ENCODE measurements at regions not wholly inside any gene's neighbourhood (a gene's known extent, or its start where the extent isn't known, plus 50 kb on each side); places are given as distances from the start of the nearest gene placed in this dataset.

DNA sequence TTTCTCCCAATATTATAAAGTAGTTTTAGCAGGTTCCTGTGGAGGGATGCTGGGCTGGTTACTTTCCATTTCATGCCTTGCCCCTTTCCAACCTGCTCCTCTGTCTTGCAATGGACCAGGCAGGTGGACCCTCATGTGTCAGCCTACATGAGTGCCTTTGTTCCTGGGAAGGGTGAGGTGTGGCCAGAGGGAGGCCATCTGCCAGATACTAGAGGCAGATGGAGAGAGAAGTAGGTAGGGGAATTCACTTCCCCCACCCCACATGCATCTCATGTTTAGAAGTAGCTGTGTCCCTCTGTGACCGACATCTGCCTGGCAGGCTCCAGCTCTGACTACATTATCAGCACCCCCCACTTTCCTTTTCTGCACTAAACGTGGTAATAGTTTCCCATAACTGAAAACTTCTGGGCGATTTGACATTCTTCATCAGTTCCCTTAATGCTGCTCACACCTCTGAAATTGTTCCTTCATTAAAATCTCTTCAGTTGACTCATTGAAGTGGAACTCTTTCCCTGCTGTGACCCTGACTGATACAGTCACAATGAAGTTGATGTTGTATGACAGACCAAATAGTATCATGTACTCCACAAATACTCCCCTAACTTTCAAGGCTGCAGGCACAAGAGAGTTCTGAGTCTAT lies 396.3 kb upstream of the FZD8 start:
- FAIRE-seq (no peak), DNase-seq (ENCODE audit: insufficient read length, low spot score) (no peak)
- no peak for TF ChIP-seq SPI1 (IDR thresholded peaks at IDR 0.05; ENCODE audit: low read depth, low read length)
- TF ChIP-seq PAX5 (IDR thresholded peaks at IDR 0.05; ENCODE audit: insufficient read depth, low read length, severe bottlenecking): no peak
- TF ChIP-seq POLR2A (IDR thresholded peaks at IDR 0.05; ENCODE audit: low read depth, low read length): no peak
- TF ChIP-seq POU2F2 (IDR thresholded peaks at IDR 0.05; ENCODE audit: low read depth, low read length): no peak
- no peak for TF ChIP-seq TAF1 (IDR thresholded peaks at IDR 0.05; ENCODE audit: low read depth, low read length)
- TF ChIP-seq POLR2AphosphoS5 (IDR thresholded peaks at IDR 0.05; ENCODE audit: low read depth, low read length): no peak

DNA sequence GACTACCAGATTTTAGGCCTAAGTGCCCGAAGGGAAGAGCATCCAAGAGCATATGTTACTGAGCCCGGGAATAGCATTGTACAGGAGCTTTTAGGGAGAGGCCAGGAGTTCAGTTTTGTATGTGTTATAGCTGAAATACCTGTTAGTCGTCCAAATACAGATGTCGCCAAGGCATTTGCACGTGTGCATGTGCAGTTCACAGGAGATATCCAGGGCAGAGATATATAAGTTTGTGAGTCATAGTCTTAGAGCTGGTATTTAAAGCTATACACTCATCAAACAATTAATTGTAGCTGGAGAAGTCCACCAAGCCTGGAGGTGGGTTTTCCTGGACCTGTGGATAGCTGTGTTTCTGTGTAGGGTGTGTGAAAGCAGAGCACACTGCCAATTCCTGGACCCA lies 394.0 kb upstream of the FZD8 start:
- DNase-seq (ENCODE audit: insufficient read length, low spot score): no peak
- TF ChIP-seq SPI1 (IDR thresholded peaks at IDR 0.05; ENCODE audit: low read depth, low read length): no peak
- TF ChIP-seq POLR2AphosphoS5 (IDR thresholded peaks at IDR 0.05; ENCODE audit: low read depth, low read length): no peak
- no peak for TF ChIP-seq TAF1 (IDR thresholded peaks at IDR 0.05; ENCODE audit: low read depth, low read length)
- FAIRE-seq: no peak

DNA sequence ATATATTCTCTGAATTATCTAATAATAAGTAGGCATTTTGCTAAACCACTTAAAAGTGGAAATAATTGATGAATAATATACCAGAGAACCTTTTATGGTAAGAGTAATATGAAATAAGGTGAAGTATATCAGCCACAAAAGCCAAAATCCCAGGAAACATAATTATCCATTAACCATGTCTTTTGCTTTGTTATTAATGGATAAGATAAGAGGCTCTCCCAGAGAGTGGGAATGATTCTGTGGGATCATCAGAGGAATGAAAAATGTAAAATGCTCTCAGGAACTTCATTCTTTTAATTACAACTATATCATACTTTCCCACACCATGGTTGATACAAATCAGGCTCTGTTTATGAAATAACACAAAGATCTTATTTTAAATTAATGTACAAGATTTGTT lies 391.7 kb upstream of the FZD8 start:
- no peak for FAIRE-seq
- no peak for DNase-seq (ENCODE audit: insufficient read length, low spot score)
- TF ChIP-seq TAF1 (IDR thresholded peaks at IDR 0.05; ENCODE audit: low read depth, low read length): no peak
- no peak for TF ChIP-seq PAX5 (IDR thresholded peaks at IDR 0.05; ENCODE audit: insufficient read depth, low read length, severe bottlenecking)
- no peak for TF ChIP-seq POU2F2 (IDR thresholded peaks at IDR 0.05; ENCODE audit: low read depth, low read length)
- no peak for TF ChIP-seq POLR2AphosphoS5 (IDR thresholded peaks at IDR 0.05; ENCODE audit: low read depth, low read length)
- TF ChIP-seq SPI1 (IDR thresholded peaks at IDR 0.05; ENCODE audit: low read depth, low read length): no peak
- no peak for TF ChIP-seq POLR2A (IDR thresholded peaks at IDR 0.05; ENCODE audit: low read depth, low read length)

DNA sequence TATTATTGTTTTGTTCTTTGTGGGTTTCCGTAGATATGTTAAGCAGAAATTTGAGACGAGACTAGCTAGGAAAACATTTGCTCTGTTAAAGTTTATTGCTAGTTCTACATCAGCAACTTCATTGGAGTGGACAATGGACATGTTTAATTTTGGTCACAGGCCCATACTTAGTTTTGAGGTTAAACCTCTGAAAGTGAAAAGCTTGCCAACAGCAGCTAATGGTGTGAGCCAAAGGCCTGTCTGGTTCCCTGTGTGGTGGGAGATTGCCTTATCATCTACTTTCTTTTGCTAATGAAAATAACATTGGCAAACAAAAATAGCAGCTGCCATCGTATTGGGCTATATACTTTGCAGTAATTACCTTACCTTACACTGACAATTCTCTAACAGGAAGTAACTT lies 388.4 kb upstream of the FZD8 start:
- no peak for DNase-seq (ENCODE audit: insufficient read length, low spot score)
- no peak for FAIRE-seq
- TF ChIP-seq POLR2A (IDR thresholded peaks at IDR 0.05; ENCODE audit: low read depth, low read length): no peak
- TF ChIP-seq SPI1 (IDR thresholded peaks at IDR 0.05; ENCODE audit: low read depth, low read length): no peak
- no peak for TF ChIP-seq POU2F2 (IDR thresholded peaks at IDR 0.05; ENCODE audit: low read depth, low read length)
- TF ChIP-seq POLR2AphosphoS5 (IDR thresholded peaks at IDR 0.05; ENCODE audit: low read depth, low read length): no peak
- no peak for TF ChIP-seq PAX5 (IDR thresholded peaks at IDR 0.05; ENCODE audit: insufficient read depth, low read length, severe bottlenecking)
- no peak for TF ChIP-seq TAF1 (IDR thresholded peaks at IDR 0.05; ENCODE audit: low read depth, low read length)

DNA sequence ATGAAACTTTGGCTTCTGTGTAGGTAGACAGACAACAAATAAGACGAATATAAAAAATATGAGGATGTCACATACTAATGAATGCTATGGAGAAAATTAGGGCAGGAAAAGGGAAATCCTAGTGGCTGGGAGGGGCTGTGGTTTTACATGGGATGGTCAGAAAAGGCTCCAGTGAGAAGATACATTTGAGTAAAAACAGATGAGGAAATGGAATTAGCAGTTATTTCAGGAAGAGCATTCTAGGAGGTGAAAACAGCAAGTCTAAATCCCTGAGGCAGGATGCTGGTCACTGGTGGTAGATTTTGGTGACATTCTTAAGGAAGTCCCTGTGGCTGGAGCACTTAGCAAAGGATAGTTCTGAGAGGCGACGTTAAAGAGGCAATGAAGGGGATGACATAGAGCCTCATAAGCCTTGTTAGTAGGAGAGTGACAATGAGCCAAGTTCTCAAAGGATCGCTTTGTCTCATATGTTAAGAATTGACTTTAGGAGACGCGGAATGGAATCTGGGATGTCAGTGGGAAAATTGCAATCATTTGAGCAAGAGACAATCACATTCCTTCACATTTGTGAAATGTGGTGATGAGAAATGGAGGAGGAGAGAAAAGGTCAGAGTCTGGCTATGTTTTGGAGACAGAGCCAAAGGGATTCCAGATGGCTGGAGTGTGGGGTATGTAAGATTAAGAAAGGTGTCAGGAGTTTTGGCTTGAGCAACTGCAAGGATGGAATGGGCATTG lies 384.7 kb upstream of the FZD8 start:
- FAIRE-seq: no peak
- DNase-seq (ENCODE audit: insufficient read length, low spot score): no peak
- no peak for TF ChIP-seq SPI1 (IDR thresholded peaks at IDR 0.05; ENCODE audit: low read depth, low read length)
- no peak for TF ChIP-seq POLR2AphosphoS5 (IDR thresholded peaks at IDR 0.05; ENCODE audit: low read depth, low read length)
- TF ChIP-seq PAX5 (IDR thresholded peaks at IDR 0.05; ENCODE audit: insufficient read depth, low read length, severe bottlenecking): no peak
- no peak for TF ChIP-seq TAF1 (IDR thresholded peaks at IDR 0.05; ENCODE audit: low read depth, low read length)
- TF ChIP-seq POLR2A (IDR thresholded peaks at IDR 0.05; ENCODE audit: low read depth, low read length): no peak
- no peak for TF ChIP-seq POU2F2 (IDR thresholded peaks at IDR 0.05; ENCODE audit: low read depth, low read length)

- no peak for FAIRE-seq
- TF ChIP-seq POLR2A (IDR thresholded peaks at IDR 0.05; ENCODE audit: low read depth, low read length) (no peak), SPI1 (IDR thresholded peaks at IDR 0.05; ENCODE audit: low read depth, low read length) (no peak), TAF1 (IDR thresholded peaks at IDR 0.05; ENCODE audit: low read depth, low read length) (no peak), POLR2AphosphoS5 (IDR thresholded peaks at IDR 0.05; ENCODE audit: low read depth, low read length) (no peak)
- no peak for DNase-seq (ENCODE audit: insufficient read length, low spot score)
These were observed 384.0 kb upstream of the FZD8 start for GRCh38 chr10:36026081-36026480.

DNA sequence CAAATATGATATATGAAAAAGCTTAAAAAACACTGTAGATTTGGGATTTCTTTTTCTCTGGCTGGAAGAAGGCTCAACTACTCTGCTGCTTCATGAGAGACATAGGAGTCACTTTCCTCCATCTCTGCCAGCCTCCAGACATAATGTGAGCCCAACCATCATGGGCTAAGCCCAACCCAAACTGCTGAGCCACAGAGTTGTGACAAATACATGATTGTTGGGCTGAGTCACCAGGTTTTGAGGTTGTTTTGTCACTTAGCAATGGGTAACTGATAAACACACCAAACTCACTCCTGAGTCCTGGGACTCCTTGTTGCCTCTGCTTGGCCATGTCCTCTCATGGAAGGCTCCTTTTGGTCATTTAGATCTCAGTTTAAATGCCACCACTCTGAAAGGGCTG lies 381.8 kb upstream of the FZD8 start:
- DNase-seq (ENCODE audit: insufficient read length, low spot score) (no peak), FAIRE-seq (no peak)
- TF ChIP-seq POU2F2 (IDR thresholded peaks at IDR 0.05; ENCODE audit: low read depth, low read length): no peak
- no peak for TF ChIP-seq PAX5 (IDR thresholded peaks at IDR 0.05; ENCODE audit: insufficient read depth, low read length, severe bottlenecking)
- no peak for TF ChIP-seq POLR2AphosphoS5 (IDR thresholded peaks at IDR 0.05; ENCODE audit: low read depth, low read length)
- no peak for TF ChIP-seq TAF1 (IDR thresholded peaks at IDR 0.05; ENCODE audit: low read depth, low read length)
- TF ChIP-seq SPI1 (IDR thresholded peaks at IDR 0.05; ENCODE audit: low read depth, low read length): no peak
- TF ChIP-seq POLR2A (IDR thresholded peaks at IDR 0.05; ENCODE audit: low read depth, low read length): no peak

- DNase-seq (ENCODE audit: insufficient read length, low spot score): no peak
- FAIRE-seq: no peak
- TF ChIP-seq POU2F2 (IDR thresholded peaks at IDR 0.05; ENCODE audit: low read depth, low read length) (no peak), POLR2AphosphoS5 (IDR thresholded peaks at IDR 0.05; ENCODE audit: low read depth, low read length) (no peak), SPI1 (IDR thresholded peaks at IDR 0.05; ENCODE audit: low read depth, low read length) (no peak), PAX5 (IDR thresholded peaks at IDR 0.05; ENCODE audit: insufficient read depth, low read length, severe bottlenecking) (no peak)
These were observed 379.0 kb upstream of the FZD8 start for GRCh38 chr10:36021096-36021495.

DNA sequence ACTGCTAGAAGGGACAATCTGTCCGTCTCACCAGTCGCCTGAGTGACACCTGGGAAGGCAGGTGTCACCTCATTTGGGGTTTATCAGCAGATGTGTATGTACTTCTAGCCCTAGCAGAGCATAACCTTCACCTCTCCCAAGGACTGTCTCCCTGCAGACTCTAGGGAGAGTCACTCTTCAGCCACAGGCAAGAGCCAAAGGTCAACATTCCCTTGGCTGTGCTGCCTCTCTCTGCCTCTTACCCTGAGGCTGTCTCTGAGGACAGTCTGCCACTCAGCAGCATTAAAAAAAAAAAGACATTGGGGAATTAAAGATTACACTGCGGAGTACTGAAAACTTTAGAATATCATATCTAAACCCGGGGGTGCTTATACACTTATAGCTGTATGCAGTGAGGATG lies 377.7 kb upstream of the FZD8 start:
- TF ChIP-seq POLR2AphosphoS5 (IDR thresholded peaks at IDR 0.05; ENCODE audit: low read depth, low read length) (no peak), PAX5 (IDR thresholded peaks at IDR 0.05; ENCODE audit: insufficient read depth, low read length, severe bottlenecking) (no peak)
- no peak for FAIRE-seq
- no peak for DNase-seq (ENCODE audit: insufficient read length, low spot score)

DNA sequence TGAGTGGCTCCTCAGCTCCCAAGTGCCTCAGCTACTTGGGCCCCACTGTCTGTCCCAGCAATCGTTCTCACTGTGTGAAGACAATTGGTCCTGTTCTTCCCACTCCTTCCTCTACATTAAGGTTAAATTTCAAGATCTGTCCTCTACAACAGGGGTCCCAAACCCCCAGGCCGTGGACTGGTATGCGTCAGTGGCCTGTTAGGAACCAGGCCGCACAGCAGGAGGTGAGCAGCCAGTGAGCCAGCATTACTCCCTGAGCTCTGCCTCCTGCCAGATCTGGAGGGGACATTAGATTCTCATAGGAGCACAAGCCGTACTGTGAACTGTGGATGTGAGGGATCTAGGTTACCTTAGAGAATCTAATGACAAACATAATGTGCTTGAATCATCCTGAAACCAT lies 376.9 kb upstream of the FZD8 start:
- no peak for FAIRE-seq

More for the DNA sequence above, 376.9 kb upstream of the FZD8 start:
- no peak for DNase-seq (ENCODE audit: insufficient read length, low spot score)
- no peak for TF ChIP-seq POLR2A (IDR thresholded peaks at IDR 0.05; ENCODE audit: low read depth, low read length)
- no peak for TF ChIP-seq SPI1 (IDR thresholded peaks at IDR 0.05; ENCODE audit: low read depth, low read length)
- no peak for TF ChIP-seq POU2F2 (IDR thresholded peaks at IDR 0.05; ENCODE audit: low read depth, low read length)
- no peak for TF ChIP-seq POLR2AphosphoS5 (IDR thresholded peaks at IDR 0.05; ENCODE audit: low read depth, low read length)
- no peak for TF ChIP-seq TAF1 (IDR thresholded peaks at IDR 0.05; ENCODE audit: low read depth, low read length)
- TF ChIP-seq PAX5 (IDR thresholded peaks at IDR 0.05; ENCODE audit: insufficient read depth, low read length, severe bottlenecking): no peak

All from GM12891 (cell line).